HepG2 (cell line): ENCODE measurements at regions not wholly inside any gene's neighbourhood (a gene's known extent, or its start where the extent isn't known, plus 50 kb on each side); places are given as distances from the start of the nearest gene placed in this dataset.

Experiments
- BHLHE40 ChIP-seq: IDR thresholded peaks from 2 replicates; pipeline ENCODE4 v1.6.1; 2011; ENCODE audit warnings: low read length, improper control_type of control experiment
- JUND ChIP-seq: sonication (generic); formaldehyde crosslinking; IDR thresholded peaks from 2 replicates; pipeline ENCODE4 v1.8.0; 2022; ENCODE audit warnings: mild to moderate bottlenecking, missing genetic modification reagents
- NFKBIZ ChIP-seq: IDR thresholded peaks from 2 replicates; pipeline ENCODE4 v1.6.1; 2018; ENCODE audit warnings: missing genetic modification reagents, missing compliant biosample characterization
- REPIN1 ChIP-seq: sonication (generic); formaldehyde crosslinking; IDR thresholded peaks from 2 replicates; pipeline ENCODE4 v1.8.0; 2022; ENCODE audit warnings: missing genetic modification reagents, low read depth, mild to moderate bottlenecking, borderline replicate concordance
- XRCC5 ChIP-seq: fragments of 200-400 bp; formaldehyde crosslinking; optimal IDR thresholded peaks from 2 replicates; pipeline ENCODE3; 2017; ENCODE audit warnings: mild to moderate bottlenecking, low read length
- ZNF34 ChIP-seq: sonication (generic); formaldehyde crosslinking; IDR thresholded peaks from 2 replicates; pipeline ENCODE4 v1.4.0; 2020; ENCODE audit warnings: mild to moderate bottlenecking, missing genetic modification reagents, borderline replicate concordance
- TF ChIP-seq, protein P1 (sequence below): sonication (generic); formaldehyde crosslinking; IDR thresholded peaks from 2 replicates; pipeline ENCODE4 v1.5.0; 2020; ENCODE audit warnings: mild to moderate bottlenecking, missing genetic modification reagents, moderate library complexity
- TF ChIP-seq, protein P2 (sequence below): sonication (generic); formaldehyde crosslinking; IDR thresholded peaks from 2 replicates; pipeline ENCODE4 v1.4.0; 2020; ENCODE audit warnings: missing genetic modification reagents, borderline replicate concordance

DNA sequence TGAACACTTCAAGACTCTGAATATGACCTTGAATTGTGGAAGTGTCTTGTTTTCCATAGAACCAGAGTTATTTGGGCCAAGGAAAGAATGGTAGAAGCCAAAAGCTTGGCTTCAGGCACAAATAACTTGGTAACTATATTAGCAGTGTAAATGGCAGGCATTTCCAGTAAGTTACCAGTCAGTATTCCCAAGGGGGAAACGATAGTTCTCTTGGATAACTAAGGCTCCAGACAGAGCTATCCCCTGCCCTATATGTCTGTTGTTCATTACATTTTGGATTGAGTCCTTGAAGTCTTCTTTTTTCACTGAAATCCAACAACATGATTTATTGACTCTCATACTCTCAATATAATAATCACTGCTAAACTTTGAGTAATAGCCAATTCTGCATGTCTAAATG lies 364.1 kb downstream of the MAGEB5 start:
- TF ChIP-seq XRCC5 (no peak), NFKBIZ (CRISPR knock-in tag) (no peak), BHLHE40 (no peak), REPIN1 (no peak), ZNF34 (CRISPR knock-in tag) (no peak), JUND (CRISPR knock-in tag) (no peak)
- TF ChIP-seq, protein P1, sequence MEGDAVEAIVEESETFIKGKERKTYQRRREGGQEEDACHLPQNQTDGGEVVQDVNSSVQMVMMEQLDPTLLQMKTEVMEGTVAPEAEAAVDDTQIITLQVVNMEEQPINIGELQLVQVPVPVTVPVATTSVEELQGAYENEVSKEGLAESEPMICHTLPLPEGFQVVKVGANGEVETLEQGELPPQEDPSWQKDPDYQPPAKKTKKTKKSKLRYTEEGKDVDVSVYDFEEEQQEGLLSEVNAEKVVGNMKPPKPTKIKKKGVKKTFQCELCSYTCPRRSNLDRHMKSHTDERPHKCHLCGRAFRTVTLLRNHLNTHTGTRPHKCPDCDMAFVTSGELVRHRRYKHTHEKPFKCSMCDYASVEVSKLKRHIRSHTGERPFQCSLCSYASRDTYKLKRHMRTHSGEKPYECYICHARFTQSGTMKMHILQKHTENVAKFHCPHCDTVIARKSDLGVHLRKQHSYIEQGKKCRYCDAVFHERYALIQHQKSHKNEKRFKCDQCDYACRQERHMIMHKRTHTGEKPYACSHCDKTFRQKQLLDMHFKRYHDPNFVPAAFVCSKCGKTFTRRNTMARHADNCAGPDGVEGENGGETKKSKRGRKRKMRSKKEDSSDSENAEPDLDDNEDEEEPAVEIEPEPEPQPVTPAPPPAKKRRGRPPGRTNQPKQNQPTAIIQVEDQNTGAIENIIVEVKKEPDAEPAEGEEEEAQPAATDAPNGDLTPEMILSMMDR (CRISPR knock-in tag): no peak
- TF ChIP-seq, protein P2, sequence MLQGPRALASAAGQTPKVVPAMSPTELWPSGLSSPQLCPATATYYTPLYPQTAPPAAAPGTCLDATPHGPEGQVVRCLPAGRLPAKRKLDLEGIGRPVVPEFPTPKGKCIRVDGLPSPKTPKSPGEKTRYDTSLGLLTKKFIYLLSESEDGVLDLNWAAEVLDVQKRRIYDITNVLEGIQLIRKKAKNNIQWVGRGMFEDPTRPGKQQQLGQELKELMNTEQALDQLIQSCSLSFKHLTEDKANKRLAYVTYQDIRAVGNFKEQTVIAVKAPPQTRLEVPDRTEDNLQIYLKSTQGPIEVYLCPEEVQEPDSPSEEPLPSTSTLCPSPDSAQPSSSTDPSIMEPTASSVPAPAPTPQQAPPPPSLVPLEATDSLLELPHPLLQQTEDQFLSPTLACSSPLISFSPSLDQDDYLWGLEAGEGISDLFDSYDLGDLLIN: no peak
